ENCODE measurements at regions not wholly inside any gene's neighbourhood (a gene's known extent, or its start where the extent isn't known, plus 50 kb on each side); places are given as distances from the start of the nearest gene placed in this dataset.

DNA sequence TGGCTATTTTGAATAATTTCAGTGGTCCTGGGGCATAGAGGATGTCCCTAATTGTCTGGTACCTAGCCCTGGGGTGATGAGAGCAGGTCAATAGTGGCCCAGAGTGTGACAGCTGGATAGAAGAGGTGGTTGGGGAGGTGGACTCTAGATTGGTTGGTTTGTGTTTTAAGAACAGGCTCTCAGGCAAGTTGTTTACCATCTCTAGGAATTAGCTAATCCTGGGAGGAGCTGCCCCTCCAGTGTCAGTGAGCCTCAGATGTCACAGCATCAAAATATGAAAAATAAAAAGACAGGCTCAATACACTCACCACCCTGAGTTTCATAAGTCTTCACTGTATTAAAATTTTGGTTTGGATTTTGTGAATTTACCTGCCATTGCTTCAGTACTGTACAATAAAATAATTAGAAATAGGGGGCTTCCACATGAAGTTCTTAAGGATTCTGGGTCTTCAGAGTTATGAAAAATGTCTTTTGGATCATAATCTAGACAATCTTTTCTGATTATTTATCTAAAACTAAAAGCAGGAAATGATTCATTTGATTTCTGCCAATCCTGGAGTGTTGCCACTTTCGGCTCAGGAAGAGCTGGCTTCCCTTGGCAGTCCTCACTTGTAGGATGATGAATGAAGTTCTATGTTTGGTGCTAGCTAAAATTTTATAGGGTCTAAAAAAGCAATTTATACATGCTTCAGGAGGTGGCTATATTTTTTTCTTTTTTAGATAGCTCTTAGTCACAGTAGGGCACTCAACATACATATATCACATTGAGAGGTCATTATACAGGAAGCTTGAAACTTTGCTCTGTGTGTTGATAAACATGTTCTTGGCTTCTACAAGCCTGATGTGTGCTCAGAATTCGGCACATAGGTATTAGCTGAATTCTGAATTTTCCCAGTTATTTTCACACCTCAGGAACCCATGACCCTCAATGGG is 395.1 kb downstream of the RAB28 start:
- TF ChIP-seq EP300 (IDR thresholded peaks at IDR 0.05) (no peak), POLR2A (IDR thresholded peaks at IDR 0.05) (no peak)
- TF ChIP-seq, protein P1, sequence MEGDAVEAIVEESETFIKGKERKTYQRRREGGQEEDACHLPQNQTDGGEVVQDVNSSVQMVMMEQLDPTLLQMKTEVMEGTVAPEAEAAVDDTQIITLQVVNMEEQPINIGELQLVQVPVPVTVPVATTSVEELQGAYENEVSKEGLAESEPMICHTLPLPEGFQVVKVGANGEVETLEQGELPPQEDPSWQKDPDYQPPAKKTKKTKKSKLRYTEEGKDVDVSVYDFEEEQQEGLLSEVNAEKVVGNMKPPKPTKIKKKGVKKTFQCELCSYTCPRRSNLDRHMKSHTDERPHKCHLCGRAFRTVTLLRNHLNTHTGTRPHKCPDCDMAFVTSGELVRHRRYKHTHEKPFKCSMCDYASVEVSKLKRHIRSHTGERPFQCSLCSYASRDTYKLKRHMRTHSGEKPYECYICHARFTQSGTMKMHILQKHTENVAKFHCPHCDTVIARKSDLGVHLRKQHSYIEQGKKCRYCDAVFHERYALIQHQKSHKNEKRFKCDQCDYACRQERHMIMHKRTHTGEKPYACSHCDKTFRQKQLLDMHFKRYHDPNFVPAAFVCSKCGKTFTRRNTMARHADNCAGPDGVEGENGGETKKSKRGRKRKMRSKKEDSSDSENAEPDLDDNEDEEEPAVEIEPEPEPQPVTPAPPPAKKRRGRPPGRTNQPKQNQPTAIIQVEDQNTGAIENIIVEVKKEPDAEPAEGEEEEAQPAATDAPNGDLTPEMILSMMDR (IDR thresholded peaks at IDR 0.05) = no peak
